Small intestine (tissue), 7 donors: ENCODE measurements at regions not wholly inside any gene's neighbourhood (a gene's known extent, or its start where the extent isn't known, plus 50 kb on each side); places are given as distances from the start of the nearest gene placed in this dataset.
"Not testable (repeated sequence)": the region's sequence is repeated elsewhere in the genome, so short reads cannot be mapped to it uniquely, and the experiment has no call there.

ENCODE experiments used
- DNase-seq, 2 donors: peaks; one replicate each; pipeline versions ENCODE4 v3.0.0 to v3.0.0-alpha.2; 2013
- FAIRE-seq: peaks from 2 replicates; lab custom pipeline; 2012; peaks lifted over from hg19 to GRCh38; lab: Jason Lieb, UNC
- H3K27ac ChIP-seq, 3 donors: one replicate each; pipeline ENCODE4 v1.5.1; 2013; ENCODE audit warnings: low read length in 2 of 3, mild to moderate bottlenecking in 2 of 3, control low read depth in 1 of 3, inconsistent platforms in 1 of 3, low read depth in 1 of 3, moderate library complexity in 1 of 3
- H3K27me3 ChIP-seq, 3 donors: one replicate each; pipeline ENCODE4 v1.6.1; 2013; ENCODE audit warnings: low read length in 3 of 3, inconsistent platforms in 1 of 3; ENCODE audit not compliant: control insufficient read depth in 3 of 3, insufficient read depth in 3 of 3
- H3K36me3 ChIP-seq, 3 donors: one replicate each; pipeline ENCODE4 v1.6.1; 2013; ENCODE audit warnings: low read length in 3 of 3, inconsistent platforms in 1 of 3, low read depth in 1 of 3, mild to moderate bottlenecking in 1 of 3, moderate library complexity in 1 of 3; ENCODE audit not compliant: control insufficient read depth in 3 of 3, insufficient read depth in 2 of 3
- H3K4me1 ChIP-seq, 3 donors: one replicate each; pipeline ENCODE4 v1.6.1; 2013; ENCODE audit warnings: low read length in 2 of 3, inconsistent platforms in 1 of 3, low read depth in 1 of 3, mild to moderate bottlenecking in 1 of 3, moderate library complexity in 1 of 3; ENCODE audit not compliant: control insufficient read depth in 3 of 3, insufficient read depth in 2 of 3
- H3K4me3 ChIP-seq, 3 donors: one replicate each; pipeline ENCODE4 v1.5.1; 2013; ENCODE audit warnings: low read length in 3 of 3, control low read depth in 1 of 3, inconsistent platforms in 1 of 3, low read depth in 1 of 3, mild to moderate bottlenecking in 1 of 3, moderate library complexity in 1 of 3
- H3K9me3 ChIP-seq, 2 donors: one replicate each; pipeline ENCODE4 v1.6.1; 2013; ENCODE audit warnings: low read depth in 1 of 2, low read length in 1 of 2; ENCODE audit not compliant: control insufficient read depth in 2 of 2, insufficient read depth in 1 of 2
- WGBS, 3 donors: extraction: QIAGEN DNeasy Blood & Tissue Kit; methylation state at CpG; one replicate each; pipeline ENCODE4 v1.1.7; 2013; 5-methylcytosine and 5-hydroxymethylcytosine counted together
- donor health status: healthy with polysubstance abuse.
- donor health status: control.
- donor health status: control.
- donor health status: Bipolar disorder and iron deficiency.
- donor health status: healthy.

GRCh38 chr10:86579883-86580520 lies 58.4 kb upstream of the WAPL start:
- no peak for FAIRE-seq
- no peak overlapping the region for H3K27ac ChIP-seq
- H3K4me1 ChIP-seq: peaks cover 0 to 2% (median 0%) of the 10 kb centered on the region in 3 donors
- no peaks in the 10 kb centered on the region for H3K36me3 ChIP-seq
- no peak overlapping the region for H3K4me3 ChIP-seq
- DNase-seq: no peak
- WGBS, 3 donors: 90 to 97% (median 91%) methylated on average over 5 of the region's 5 CpGs
- no peaks in the 10 kb centered on the region for H3K9me3 ChIP-seq
- no peaks in the 10 kb centered on the region for H3K27me3 ChIP-seq

GRCh38 chr10:86580521-86580891 lies 58.9 kb upstream of the WAPL start:
- H3K27me3 ChIP-seq: no peaks in the 10 kb centered on the region
- H3K9me3 ChIP-seq: no peaks in the 10 kb centered on the region
- H3K4me3 ChIP-seq: no peak overlapping the region
- WGBS, 3 donors: 48 to 62% (median 51%) methylated on average over 1 of the region's 1 CpG
- no peaks in the 10 kb centered on the region for H3K36me3 ChIP-seq
- H3K4me1 ChIP-seq: peaks cover 0 to 6% (median 0%) of the 10 kb centered on the region in 3 donors
- FAIRE-seq (no peak), DNase-seq (no peak)
- no peak overlapping the region for H3K27ac ChIP-seq

- FAIRE-seq: no peak
- no peaks in the 10 kb centered on the region for H3K27me3 ChIP-seq
- DNase-seq: no peak
- H3K36me3 ChIP-seq: no peaks in the 10 kb centered on the region
- 36 to 62% (median 51%) methylated on average over 4 of the region's 4 CpGs for WGBS, 3 donors
- peaks cover 0 to 6% (median 0%) of the 10 kb centered on the region in 3 donors for H3K4me1 ChIP-seq
- H3K9me3 ChIP-seq: no peaks in the 10 kb centered on the region
- no peak overlapping the region for H3K4me3 ChIP-seq
- H3K27ac ChIP-seq: no peak overlapping the region
These were observed 62.4 kb upstream of the WAPL start for GRCh38 chr10:86583983-86584382.

- no peak overlapping the region for H3K4me3 ChIP-seq
- FAIRE-seq (no peak), DNase-seq (peak; percentile 80 to 88)
- H3K27ac ChIP-seq: no peak overlapping the region
- H3K27me3 ChIP-seq: no peaks in the 10 kb centered on the region
- H3K4me1 ChIP-seq: peaks cover 0 to 6% (median 0%) of the 10 kb centered on the region in 3 donors
- no peaks in the 10 kb centered on the region for H3K36me3 ChIP-seq
- H3K9me3 ChIP-seq: no peaks in the 10 kb centered on the region
- WGBS, 3 donors: 37 to 38% (median 37%) methylated on average over 13 of the region's 13 CpGs
These were observed 63.7 kb upstream of the WAPL start for GRCh38 chr10:86585037-86585929.

- 78 to 84% (median 80%) methylated on average over 4 of the region's 4 CpGs for WGBS, 3 donors
- no peak for DNase-seq
- FAIRE-seq: no peak
- Histone ChIP-seq H3K36me3 (no peaks in the 10 kb centered on the region), H3K4me1 (peaks cover 0 to 6% (median 0%) of the 10 kb centered on the region in 3 donors), H3K27me3 (no peaks in the 10 kb centered on the region), H3K9me3 (no peaks in the 10 kb centered on the region), H3K27ac (no peak overlapping the region), H3K4me3 (no peak overlapping the region)
These were observed 64.9 kb upstream of the WAPL start for GRCh38 chr10:86586516-86586915.

- not testable (repeated sequence) for H3K9me3 ChIP-seq, H3K27ac ChIP-seq, FAIRE-seq, H3K36me3 ChIP-seq, H3K4me3 ChIP-seq, DNase-seq, H3K27me3 ChIP-seq
- WGBS, 3 donors: 91 to 94% (median 92%) methylated on average over 14 of the region's 14 CpGs
- H3K4me1 ChIP-seq: peaks cover 0 to 12% (median 0%) of the 10 kb centered on the region in 3 donors
These were observed 65.6 kb upstream of the OPN4 start for GRCh38 chr10:86588781-86589180.

GRCh38 chr10:86591436-86591835 lies 62.9 kb upstream of the OPN4 start:
- no peaks in the 10 kb centered on the region for H3K27me3 ChIP-seq
- DNase-seq (no peak), FAIRE-seq (no peak)
- WGBS, 3 donors: 76 to 90% (median 78%) methylated on average over 6 of the region's 6 CpGs
- H3K27ac ChIP-seq: no peak overlapping the region
- no peaks in the 10 kb centered on the region for H3K36me3 ChIP-seq
- peaks cover 0 to 6% (median 0%) of the 10 kb centered on the region in 3 donors for H3K4me1 ChIP-seq
- no peaks in the 10 kb centered on the region for H3K9me3 ChIP-seq
- H3K4me3 ChIP-seq: no peak overlapping the region

- Histone ChIP-seq H3K27me3 (no peaks in the 10 kb centered on the region), H3K36me3 (no peaks in the 10 kb centered on the region), H3K4me1 (peaks cover 0 to 6% (median 0%) of the 10 kb centered on the region in 3 donors), H3K9me3 (no peaks in the 10 kb centered on the region), H3K27ac (peak overlapping the region in 1 of 3 donors; percentile 32), H3K4me3 (no peak overlapping the region)
- FAIRE-seq: no peak
- peak; percentile 51 to 74 for DNase-seq
- WGBS, 3 donors: 50 to 77% (median 58%) methylated on average over 4 of the region's 4 CpGs
These were observed 61.9 kb upstream of the OPN4 start for GRCh38 chr10:86592413-86592812.
